ENCODE measurements at regions not wholly inside any gene's neighbourhood (a gene's known extent, or its start where the extent isn't known, plus 50 kb on each side); places are given as distances from the start of the nearest gene placed in this dataset.

GRCh38 chr5:82839881-82840280 is 237.3 kb downstream of the TMEM167A start:
- H3K27me3 ChIP-seq = no peaks in the 10 kb centered on the region
- H3K4me3 ChIP-seq = no peak overlapping the region
- H3K9me3 ChIP-seq = no peaks in the 10 kb centered on the region
- no peaks in the 10 kb centered on the region for H3K36me3 ChIP-seq
- DNase-seq = no peak

- Histone ChIP-seq H3K4me3 (no peak overlapping the region), H3K36me3 (no peaks in the 10 kb centered on the region), H3K9me3 (no peaks in the 10 kb centered on the region), H3K27me3 (no peaks in the 10 kb centered on the region; the same call in 1 of the 2 replicates)
- no peak for DNase-seq
These were observed 241.7 kb downstream of the TMEM167A start for GRCh38 chr5:82835488-82835887.

GRCh38 chr5:82834151-82834550 is 243.0 kb downstream of the TMEM167A start:
- Histone ChIP-seq H3K36me3 (no peaks in the 10 kb centered on the region), H3K4me3 (no peak overlapping the region)

GRCh38 chr5:82833277-82833676 is 243.9 kb downstream of the TMEM167A start:
- H3K27me3 ChIP-seq = no peaks in the 10 kb centered on the region; the same call in 1 of the 2 replicates
- H3K4me3 ChIP-seq = no peak overlapping the region
- no peak for DNase-seq
- H3K36me3 ChIP-seq = no peaks in the 10 kb centered on the region
- H3K9me3 ChIP-seq = no peaks in the 10 kb centered on the region

More at GRCh38 chr5:82834151-82834550, 243.0 kb downstream of the TMEM167A start:
- Histone ChIP-seq H3K9me3 (no peaks in the 10 kb centered on the region), H3K27me3 (no peaks in the 10 kb centered on the region; the same call in 1 of the 2 replicates)
- DNase-seq = no peak

- DNase-seq = no peak
- Histone ChIP-seq H3K36me3 (no peaks in the 10 kb centered on the region), H3K9me3 (no peaks in the 10 kb centered on the region), H3K27me3 (no peaks in the 10 kb centered on the region; the same call in 1 of the 2 replicates), H3K4me3 (no peak overlapping the region)
These were observed 244.7 kb downstream of the TMEM167A start for GRCh38 chr5:82832445-82832844.

- no peak for DNase-seq
- Histone ChIP-seq H3K27me3 (no peaks in the 10 kb centered on the region; the same call in 1 of the 2 replicates), H3K9me3 (no peaks in the 10 kb centered on the region)
These were observed 249.0 kb downstream of the TMEM167A start for GRCh38 chr5:82828211-82828610.

GRCh38 chr5:82827651-82828050 is 249.5 kb downstream of the TMEM167A start:
- no peaks in the 10 kb centered on the region for H3K9me3 ChIP-seq
- no peaks in the 10 kb centered on the region for H3K36me3 ChIP-seq
- DNase-seq = no peak

More at GRCh38 chr5:82828211-82828610, 249.0 kb downstream of the TMEM167A start:
- Histone ChIP-seq H3K4me3 (no peak overlapping the region), H3K36me3 (no peaks in the 10 kb centered on the region)

GRCh38 chr5:82822634-82822927 is 254.6 kb downstream of the TMEM167A start:
- H3K36me3 ChIP-seq = no peaks in the 10 kb centered on the region
- H3K9me3 ChIP-seq = no peaks in the 10 kb centered on the region
- no peak for DNase-seq
- H3K4me3 ChIP-seq = no peak overlapping the region
- H3K27me3 ChIP-seq = no peaks in the 10 kb centered on the region

More at GRCh38 chr5:82827651-82828050, 249.5 kb downstream of the TMEM167A start:
- Histone ChIP-seq H3K27me3 (no peaks in the 10 kb centered on the region; the same call in 1 of the 2 replicates), H3K4me3 (no peak overlapping the region)

- Histone ChIP-seq H3K36me3 (no peaks in the 10 kb centered on the region), H3K9me3 (no peaks in the 10 kb centered on the region), H3K27me3 (no peaks in the 10 kb centered on the region), H3K4me3 (no peak overlapping the region)
- DNase-seq = no peak
These were observed 255.2 kb downstream of the TMEM167A start for GRCh38 chr5:82821846-82822633.

GRCh38 chr5:82820961-82821845 is 256.0 kb downstream of the TMEM167A start:
- Histone ChIP-seq H3K9me3 (no peaks in the 10 kb centered on the region), H3K36me3 (no peaks in the 10 kb centered on the region), H3K27me3 (no peaks in the 10 kb centered on the region), H3K4me3 (no peak overlapping the region)
- no peak for DNase-seq

GRCh38 chr5:82820188-82820587 is 257.0 kb downstream of the TMEM167A start:
- Histone ChIP-seq H3K36me3 (no peaks in the 10 kb centered on the region), H3K4me3 (no peak overlapping the region), H3K9me3 (no peaks in the 10 kb centered on the region), H3K27me3 (no peaks in the 10 kb centered on the region)
- peak; percentile 8 for DNase-seq

GRCh38 chr5:82817897-82818676 is 259.1 kb downstream of the TMEM167A start:
- Histone ChIP-seq H3K9me3 (no peaks in the 10 kb centered on the region), H3K27me3 (no peaks in the 10 kb centered on the region), H3K36me3 (no peaks in the 10 kb centered on the region), H3K4me3 (no peak overlapping the region)
- no peak for DNase-seq

- DNase-seq = no peak
- no peaks in the 10 kb centered on the region for H3K36me3 ChIP-seq
- H3K4me3 ChIP-seq = no peak overlapping the region
These were observed 260.3 kb downstream of the TMEM167A start for GRCh38 chr5:82816926-82817325.

GRCh38 chr5:82815871-82816270 is 261.3 kb downstream of the TMEM167A start:
- no peak for DNase-seq

More at GRCh38 chr5:82816926-82817325, 260.3 kb downstream of the TMEM167A start:
- Histone ChIP-seq H3K27me3 (no peaks in the 10 kb centered on the region), H3K9me3 (no peaks in the 10 kb centered on the region)

GRCh38 chr5:82813861-82814260 is 263.3 kb downstream of the TMEM167A start:
- Histone ChIP-seq H3K36me3 (no peaks in the 10 kb centered on the region), H3K4me3 (no peak overlapping the region), H3K27me3 (no peaks in the 10 kb centered on the region), H3K9me3 (no peaks in the 10 kb centered on the region)
- no peak for DNase-seq

More at GRCh38 chr5:82815871-82816270, 261.3 kb downstream of the TMEM167A start:
- H3K4me3 ChIP-seq = no peak overlapping the region
- no peaks in the 10 kb centered on the region for H3K36me3 ChIP-seq
- no peaks in the 10 kb centered on the region for H3K9me3 ChIP-seq
- H3K27me3 ChIP-seq = no peaks in the 10 kb centered on the region

GRCh38 chr5:82812575-82812974 is 264.6 kb downstream of the TMEM167A start:
- Histone ChIP-seq H3K27me3 (no peaks in the 10 kb centered on the region), H3K36me3 (no peaks in the 10 kb centered on the region), H3K4me3 (no peak overlapping the region), H3K9me3 (no peaks in the 10 kb centered on the region)
- no peak for DNase-seq

- Histone ChIP-seq H3K36me3 (no peaks in the 10 kb centered on the region), H3K4me3 (no peak overlapping the region), H3K27me3 (no peaks in the 10 kb centered on the region), H3K9me3 (no peaks in the 10 kb centered on the region)
- DNase-seq = no peak
These were observed 265.7 kb downstream of the TMEM167A start for GRCh38 chr5:82811490-82811889.

All from MG63 (cell line).